ENCODE measurements at regions not wholly inside any gene's neighbourhood (a gene's known extent, or its start where the extent isn't known, plus 50 kb on each side); places are given as distances from the start of the nearest gene placed in this dataset.

DNA sequence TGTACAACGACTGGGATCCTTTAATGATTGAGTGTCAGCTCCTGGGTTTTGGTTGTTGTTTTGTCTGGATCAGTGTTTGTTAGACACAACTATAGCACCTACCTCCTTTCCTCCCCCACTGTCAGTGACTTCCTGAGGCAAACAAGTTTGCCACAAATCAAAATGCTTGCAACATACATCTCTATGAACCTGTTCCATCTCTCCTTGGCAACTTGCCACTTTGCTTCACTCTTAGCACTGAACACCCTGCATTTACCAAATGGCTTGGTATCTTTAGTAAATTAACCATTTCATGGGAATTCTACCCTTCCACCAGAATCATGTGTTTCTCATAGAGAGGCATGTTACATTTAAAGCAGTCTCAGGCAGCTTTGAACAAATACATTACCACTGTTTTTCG lies 301.1 kb upstream of the TANK start:
- no peak for TF ChIP-seq CTCF (IDR thresholded peaks at IDR 0.05)

DNA sequence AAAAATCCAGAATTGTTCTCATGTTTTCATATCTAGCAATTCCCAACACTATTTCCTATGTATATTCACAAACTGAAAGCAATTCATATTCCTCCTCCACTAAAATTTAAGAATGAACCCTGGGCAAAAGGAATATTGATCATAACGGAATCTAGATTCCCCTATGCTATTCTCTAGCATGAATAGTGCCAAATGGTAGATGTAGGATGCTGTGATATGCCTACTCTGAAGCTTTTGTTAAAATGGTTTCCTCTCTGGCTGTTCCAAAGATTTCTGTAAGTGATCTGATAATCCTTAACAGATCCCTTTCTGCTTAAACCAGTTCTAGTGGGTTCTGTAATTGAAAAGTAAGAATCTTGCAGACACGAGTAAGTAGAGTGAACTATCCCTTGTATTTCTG lies 298.0 kb upstream of the TANK start:
- TF ChIP-seq CTCF (IDR thresholded peaks at IDR 0.05), result no peak

GRCh38 chr2:160868891-160869290 lies 291.3 kb upstream of the TANK start:
- no peak for TF ChIP-seq CTCF (IDR thresholded peaks at IDR 0.05)

GRCh38 chr2:160869411-160869810 lies 290.8 kb upstream of the TANK start:
- no peak for TF ChIP-seq CTCF (IDR thresholded peaks at IDR 0.05)

DNA sequence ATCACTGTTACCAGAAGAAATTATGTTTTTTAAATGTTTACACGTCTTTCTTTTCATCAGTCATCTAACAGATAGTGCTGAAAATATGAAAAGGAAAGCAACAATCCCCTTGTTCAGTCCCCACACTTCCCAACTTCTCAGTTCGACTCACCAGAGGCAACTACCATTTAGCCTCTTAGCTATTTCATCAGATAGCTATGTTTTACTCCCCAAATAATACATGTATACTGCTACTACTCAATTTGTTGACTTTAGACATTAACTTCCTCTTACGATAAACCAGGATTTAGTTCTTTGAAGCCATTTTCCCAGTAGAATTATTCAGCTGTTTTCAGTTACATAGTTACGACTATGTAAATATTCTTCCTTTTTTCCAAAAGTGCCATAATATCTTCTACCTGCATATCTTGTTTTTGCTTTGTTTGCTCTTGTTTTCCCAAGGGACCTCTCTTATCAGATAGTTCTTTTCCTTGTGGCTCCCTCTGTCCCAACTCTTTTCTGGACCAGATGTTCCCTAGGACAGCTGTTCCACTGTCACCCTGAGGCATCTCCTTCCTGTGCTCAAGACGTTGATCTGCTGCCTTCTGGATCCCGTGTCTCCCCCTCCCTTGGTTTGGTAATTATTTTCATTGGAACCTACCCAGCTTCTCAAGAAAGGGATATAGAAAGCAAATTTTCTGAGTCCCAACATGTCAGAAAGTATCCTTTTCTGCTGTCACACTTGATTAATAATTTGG lies 289.3 kb upstream of the TANK start:
- no peak for TF ChIP-seq CTCF (IDR thresholded peaks at IDR 0.05)

DNA sequence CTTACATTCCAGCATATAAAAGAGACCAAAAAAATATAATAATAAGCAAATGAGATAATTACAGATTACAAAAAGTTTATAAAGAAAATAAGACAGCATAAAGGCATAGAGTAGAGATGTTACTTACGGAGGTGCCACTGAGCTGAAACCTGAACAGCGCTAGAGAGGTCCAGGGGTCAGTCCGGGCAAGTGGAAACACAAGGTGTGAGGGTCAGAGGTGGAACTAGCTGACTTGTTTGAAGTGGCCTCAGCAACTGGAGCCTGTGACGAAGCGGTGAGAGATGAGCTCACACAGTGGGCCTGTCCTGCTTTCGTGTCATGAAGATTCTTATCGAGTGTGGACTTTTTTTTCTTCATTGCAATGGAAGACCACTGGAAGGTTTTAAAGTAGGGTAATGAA lies 288.3 kb upstream of the TANK start:
- TF ChIP-seq CTCF (IDR thresholded peaks at IDR 0.05), result no peak

GRCh38 chr2:160876029-160876428 lies 284.2 kb upstream of the TANK start:
- no peak for TF ChIP-seq CTCF (IDR thresholded peaks at IDR 0.05)

GRCh38 chr2:160876765-160877164 lies 283.5 kb upstream of the TANK start:
- TF ChIP-seq CTCF (IDR thresholded peaks at IDR 0.05), result no peak

Measured in LNCAP (cell line).